AG09309 (cell line): ENCODE measurements at regions not wholly inside any gene's neighbourhood (a gene's known extent, or its start where the extent isn't known, plus 50 kb on each side); places are given as distances from the start of the nearest gene placed in this dataset.

Experiments used
- DNase-seq: peaks from one replicate; pipeline ENCODE4 v3.0.0-alpha.2; 2010; ENCODE audit warnings: low read depth
- H3K4me3 ChIP-seq: 2 replicates; pipeline ENCODE4 v1.5.1; 2011; ENCODE audit warnings: mild to moderate bottlenecking, low read depth, low read length, moderate library complexity; ENCODE audit not compliant: control insufficient read depth
- TF ChIP-seq, protein P1 (sequence below): IDR thresholded peaks from 2 replicates; pipeline ENCODE4 v1.5.1; 2011; ENCODE audit warnings: mild to moderate bottlenecking, low read depth, low read length, inconsistent platforms; ENCODE audit not compliant: insufficient read depth, control insufficient read depth; ENCODE audit errors: missing control alignments

- H3K4me3 ChIP-seq, result no peak overlapping the region
- TF ChIP-seq, protein P1, sequence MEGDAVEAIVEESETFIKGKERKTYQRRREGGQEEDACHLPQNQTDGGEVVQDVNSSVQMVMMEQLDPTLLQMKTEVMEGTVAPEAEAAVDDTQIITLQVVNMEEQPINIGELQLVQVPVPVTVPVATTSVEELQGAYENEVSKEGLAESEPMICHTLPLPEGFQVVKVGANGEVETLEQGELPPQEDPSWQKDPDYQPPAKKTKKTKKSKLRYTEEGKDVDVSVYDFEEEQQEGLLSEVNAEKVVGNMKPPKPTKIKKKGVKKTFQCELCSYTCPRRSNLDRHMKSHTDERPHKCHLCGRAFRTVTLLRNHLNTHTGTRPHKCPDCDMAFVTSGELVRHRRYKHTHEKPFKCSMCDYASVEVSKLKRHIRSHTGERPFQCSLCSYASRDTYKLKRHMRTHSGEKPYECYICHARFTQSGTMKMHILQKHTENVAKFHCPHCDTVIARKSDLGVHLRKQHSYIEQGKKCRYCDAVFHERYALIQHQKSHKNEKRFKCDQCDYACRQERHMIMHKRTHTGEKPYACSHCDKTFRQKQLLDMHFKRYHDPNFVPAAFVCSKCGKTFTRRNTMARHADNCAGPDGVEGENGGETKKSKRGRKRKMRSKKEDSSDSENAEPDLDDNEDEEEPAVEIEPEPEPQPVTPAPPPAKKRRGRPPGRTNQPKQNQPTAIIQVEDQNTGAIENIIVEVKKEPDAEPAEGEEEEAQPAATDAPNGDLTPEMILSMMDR, result no peak
- DNase-seq, result no peak
These were observed 204.8 kb downstream of the TRAM1L1 start for GRCh38 chr4:116880625-116881024.

DNA sequence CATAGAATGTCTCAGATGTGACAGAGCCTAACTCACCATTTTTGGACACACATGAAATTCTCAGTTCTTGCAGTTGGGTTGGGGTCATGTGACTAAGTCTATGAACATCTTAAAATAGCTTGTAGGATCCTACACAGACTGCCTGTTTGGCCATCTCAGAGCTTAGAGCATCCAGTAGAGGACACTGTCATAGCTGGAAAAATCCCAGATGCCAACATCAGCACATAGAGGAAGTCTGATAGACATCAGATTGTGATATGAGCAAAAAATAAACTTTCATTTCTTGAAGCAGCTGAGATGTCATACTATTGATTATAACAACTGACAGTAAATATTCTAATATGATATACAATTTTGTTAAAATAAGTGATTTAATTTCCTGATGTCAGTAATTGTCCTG lies 207.1 kb downstream of the TRAM1L1 start:
- DNase-seq, result no peak
- no peak overlapping the region for H3K4me3 ChIP-seq
- TF ChIP-seq, protein P1, result no peak

GRCh38 chr4:116877069-116877468 lies 208.3 kb downstream of the TRAM1L1 start:
- DNase-seq, result no peak
- H3K4me3 ChIP-seq, result no peak overlapping the region
- TF ChIP-seq, protein P1, result no peak

DNA sequence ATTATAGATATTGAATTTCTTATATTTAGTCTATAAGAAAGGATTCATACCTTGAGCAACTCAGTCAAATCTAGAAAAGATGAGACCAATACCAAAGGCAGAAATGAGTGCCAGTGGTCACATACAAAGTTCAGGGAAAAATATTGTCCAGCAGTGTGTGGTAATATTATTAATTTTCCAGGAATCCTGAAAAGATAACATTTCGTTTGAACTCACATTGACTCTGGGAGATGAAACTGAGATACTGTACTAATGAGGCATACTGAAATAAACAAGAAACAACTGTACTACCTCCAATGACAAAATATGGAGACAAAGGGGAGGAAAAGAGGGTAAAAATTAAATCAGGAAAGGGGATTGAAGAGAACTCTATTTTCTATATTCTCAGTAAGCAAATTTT lies 212.4 kb downstream of the TRAM1L1 start:
- DNase-seq, result no peak
- TF ChIP-seq, protein P1, result no peak
- H3K4me3 ChIP-seq, result no peak overlapping the region

- H3K4me3 ChIP-seq, result no peak overlapping the region
- TF ChIP-seq, protein P1, result no peak
- no peak for DNase-seq
These were observed 213.1 kb downstream of the TRAM1L1 start for GRCh38 chr4:116872308-116872707.

DNA sequence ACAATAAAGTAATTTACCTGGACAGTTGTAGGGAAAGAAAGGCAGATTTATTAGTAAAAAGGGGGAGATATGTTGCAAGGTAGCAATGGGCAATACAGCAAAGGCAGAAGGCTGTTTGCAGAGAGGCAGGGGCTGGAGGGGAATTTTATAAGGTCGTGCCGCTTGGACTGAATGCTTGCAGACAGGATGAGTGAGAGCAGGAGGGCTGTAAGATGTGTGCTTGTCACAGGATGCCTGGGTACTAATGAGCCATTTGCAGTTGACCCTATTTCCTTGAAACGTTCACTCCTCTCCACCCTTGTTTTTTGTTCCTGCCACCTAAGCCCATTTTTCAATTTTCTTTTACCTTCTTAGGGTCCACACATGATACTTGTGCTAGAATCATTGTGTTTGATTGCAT lies 214.7 kb downstream of the TRAM1L1 start:
- no peak for DNase-seq
- H3K4me3 ChIP-seq, result no peak overlapping the region
- TF ChIP-seq, protein P1, result no peak

GRCh38 chr4:116866106-116866505 lies 219.3 kb downstream of the TRAM1L1 start:
- DNase-seq, result no peak
- TF ChIP-seq, protein P1, result no peak
- H3K4me3 ChIP-seq, result no peak overlapping the region
